T-helper 2 cell treated with Interferon-gamma antibody and Interleukin-4, amounts not matched to agents 5 μg/mL and 100 μg/mL, for 36 hours (primary cell): ENCODE measurements at regions not wholly inside any gene's neighbourhood (a gene's known extent, or its start where the extent isn't known, plus 50 kb on each side); places are given as distances from the start of the nearest gene placed in this dataset.

Experiments
- DNase-seq: peaks from one replicate; pipeline ENCODE4 v3.0.0; 2021; ENCODE audit warnings: low spot score
- H3K27ac Mint-ChIP-seq: one replicate; pipeline ENCODE4 v1.8.0; 2021; ENCODE audit warnings: mild to moderate bottlenecking, mixed read lengths
- H3K27me3 Mint-ChIP-seq: one replicate; pipeline ENCODE4 v1.8.0; 2021; ENCODE audit warnings: low read depth, mixed read lengths
- H3K36me3 Mint-ChIP-seq: one replicate; pipeline ENCODE4 v1.8.0; 2021; ENCODE audit warnings: low read depth, mixed read lengths
- H3K4me1 Mint-ChIP-seq: one replicate; pipeline ENCODE4 v1.8.0; 2021; ENCODE audit warnings: low read depth, mixed read lengths
- H3K4me3 Mint-ChIP-seq: one replicate; pipeline ENCODE4 v1.8.0; 2022; ENCODE audit warnings: mild to moderate bottlenecking, moderate library complexity, mixed read lengths
- H3K9me3 Mint-ChIP-seq: one replicate; pipeline ENCODE4 v1.8.0; 2021; ENCODE audit warnings: mixed read lengths

DNA sequence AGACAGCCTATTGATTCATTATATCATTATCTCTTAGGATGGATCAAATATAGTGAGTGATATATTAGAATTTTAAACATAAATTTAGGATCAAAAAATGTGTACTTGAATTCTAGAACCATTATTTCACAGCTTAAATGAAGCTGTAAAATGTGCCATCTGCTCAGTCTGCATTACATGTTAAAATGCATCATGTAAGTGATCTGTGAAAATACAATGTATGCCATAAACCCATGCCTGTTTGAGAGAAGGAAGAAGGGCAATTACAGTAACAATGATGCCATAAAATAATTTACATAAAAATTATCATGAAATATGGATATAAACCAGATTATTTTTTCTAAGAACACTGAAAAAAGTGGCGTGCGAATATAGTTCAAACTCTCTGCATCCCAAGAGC lies 1066.0 kb upstream of the ADGRL4 start:
- no peaks in the 10 kb centered on the region for H3K27me3 Mint-ChIP-seq
- H3K4me1 Mint-ChIP-seq = no peaks in the 10 kb centered on the region
- peaks cover 18% of the 10 kb centered on the region for H3K9me3 Mint-ChIP-seq
- DNase-seq = no peak
- no peak overlapping the region for H3K4me3 Mint-ChIP-seq
- H3K27ac Mint-ChIP-seq = no peak overlapping the region
- no peaks in the 10 kb centered on the region for H3K36me3 Mint-ChIP-seq

DNA sequence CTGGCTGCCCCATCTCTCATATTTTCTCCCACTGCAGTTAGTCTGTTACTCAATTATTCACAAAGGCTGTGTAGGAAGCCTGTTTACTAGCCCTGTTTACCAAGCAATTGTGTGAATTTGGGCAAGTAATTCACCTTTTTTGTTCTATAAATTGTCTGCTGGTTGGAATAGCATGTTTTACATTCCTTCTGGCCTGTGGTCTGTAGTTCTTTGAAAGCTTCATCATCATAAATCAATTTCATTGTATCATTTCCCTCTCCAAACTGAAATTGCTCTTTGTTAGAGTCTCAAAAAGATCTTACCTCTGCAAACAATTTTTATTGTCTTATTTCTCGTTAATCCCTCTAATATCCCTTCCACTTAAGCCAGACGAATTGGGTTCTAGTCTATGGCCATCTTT lies 1059.5 kb upstream of the ADGRL4 start:
- Mint-ChIP-seq H3K9me3 (peaks cover 6% of the 10 kb centered on the region), H3K4me1 (no peaks in the 10 kb centered on the region), H3K27ac (no peak overlapping the region), H3K36me3 (no peaks in the 10 kb centered on the region), H3K27me3 (no peaks in the 10 kb centered on the region), H3K4me3 (no peak overlapping the region)
- DNase-seq = no peak

DNA sequence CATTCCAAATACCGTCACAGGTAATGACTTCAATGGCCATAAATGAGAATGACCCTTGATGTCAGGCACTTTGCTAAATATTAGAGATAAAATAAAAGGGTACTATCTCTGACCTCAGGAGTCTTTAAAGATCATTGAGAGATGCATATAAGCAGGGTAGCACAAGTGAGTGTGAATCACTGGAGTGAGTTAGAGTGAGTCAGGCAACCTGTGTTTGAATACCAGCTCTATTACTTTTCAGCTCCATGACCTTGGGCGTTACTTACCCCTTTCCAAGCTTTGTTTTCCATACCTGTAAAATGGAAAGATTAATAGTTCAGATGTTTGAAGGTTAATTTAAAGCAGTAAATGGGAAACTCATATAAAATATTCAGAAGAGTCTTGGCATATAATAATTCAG lies 1058.0 kb upstream of the ADGRL4 start:
- H3K27me3 Mint-ChIP-seq = no peaks in the 10 kb centered on the region
- no peaks in the 10 kb centered on the region for H3K36me3 Mint-ChIP-seq
- no peak overlapping the region for H3K4me3 Mint-ChIP-seq
- H3K27ac Mint-ChIP-seq = no peak overlapping the region
- peaks cover 10% of the 10 kb centered on the region for H3K9me3 Mint-ChIP-seq
- H3K4me1 Mint-ChIP-seq = no peaks in the 10 kb centered on the region
- DNase-seq = no peak

DNA sequence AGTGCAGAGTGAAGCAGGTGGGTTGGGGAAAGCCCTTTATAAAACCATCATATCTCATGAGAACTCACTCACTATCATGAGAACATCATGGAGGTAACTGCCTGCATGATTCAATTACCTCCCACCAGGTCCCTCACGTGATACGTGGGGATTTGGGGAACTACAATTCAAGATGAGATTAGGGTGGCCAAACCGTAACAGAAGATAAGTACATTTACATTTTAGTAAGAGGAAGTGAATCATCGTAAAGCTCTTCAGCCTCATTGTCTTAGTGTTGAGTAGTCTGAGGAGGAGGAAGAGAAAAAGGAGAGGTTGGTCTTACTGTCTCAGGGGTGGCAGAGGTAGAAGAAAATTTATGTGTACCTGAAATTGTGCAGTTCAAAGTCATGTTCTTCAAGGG lies 1053.4 kb upstream of the ADGRL4 start:
- H3K27ac Mint-ChIP-seq = no peak overlapping the region
- no peak overlapping the region for H3K4me3 Mint-ChIP-seq
- no peaks in the 10 kb centered on the region for H3K36me3 Mint-ChIP-seq
- peaks cover 6% of the 10 kb centered on the region for H3K9me3 Mint-ChIP-seq
- H3K4me1 Mint-ChIP-seq = no peaks in the 10 kb centered on the region
- no peak for DNase-seq
- no peaks in the 10 kb centered on the region for H3K27me3 Mint-ChIP-seq

DNA sequence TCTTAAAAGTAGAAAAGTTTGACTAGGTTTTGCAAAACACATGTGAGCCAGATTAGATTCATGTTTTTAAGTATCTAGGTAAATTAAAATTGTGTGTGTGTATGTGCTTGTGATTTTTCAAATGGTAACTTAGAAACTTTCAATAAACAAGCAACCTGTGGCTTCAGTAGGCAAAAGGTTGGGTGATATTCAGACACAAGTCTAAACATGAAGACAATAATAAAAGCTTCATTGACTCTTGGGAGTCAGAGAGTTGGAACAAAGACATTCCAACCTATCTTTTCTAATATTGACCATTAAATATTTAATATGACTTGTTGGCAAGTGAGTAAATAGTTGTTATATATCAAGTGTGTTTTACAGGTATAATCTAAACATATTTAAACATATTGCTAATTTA lies 1049.6 kb upstream of the ADGRL4 start:
- Mint-ChIP-seq H3K9me3 (peaks cover 23% of the 10 kb centered on the region), H3K27me3 (no peaks in the 10 kb centered on the region), H3K27ac (no peak overlapping the region), H3K4me3 (no peak overlapping the region), H3K36me3 (no peaks in the 10 kb centered on the region), H3K4me1 (no peaks in the 10 kb centered on the region)
- no peak for DNase-seq

DNA sequence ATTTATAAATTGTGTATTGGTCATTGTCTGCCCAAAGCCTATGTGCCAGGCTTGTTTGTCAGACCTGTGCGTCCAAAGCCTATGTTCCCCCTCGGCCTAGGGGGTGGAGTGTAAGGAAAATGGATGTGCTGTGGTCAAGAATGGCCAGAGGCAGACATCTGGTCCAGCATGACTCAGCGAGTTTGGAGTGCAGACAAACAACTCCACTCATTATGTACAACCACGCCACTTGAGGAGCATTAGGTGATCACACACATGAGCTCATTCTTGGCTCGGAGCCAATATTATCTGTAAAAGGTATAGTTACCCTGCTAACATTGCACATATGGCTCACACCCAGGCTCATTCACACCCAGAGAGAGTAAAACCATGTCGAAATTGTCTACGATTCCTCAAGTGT lies 1047.6 kb upstream of the ADGRL4 start:
- H3K4me3 Mint-ChIP-seq = no peak overlapping the region
- H3K27me3 Mint-ChIP-seq = no peaks in the 10 kb centered on the region
- no peaks in the 10 kb centered on the region for H3K36me3 Mint-ChIP-seq
- no peaks in the 10 kb centered on the region for H3K4me1 Mint-ChIP-seq
- no peak for DNase-seq
- peaks cover 22% of the 10 kb centered on the region for H3K9me3 Mint-ChIP-seq
- H3K27ac Mint-ChIP-seq = no peak overlapping the region

DNA sequence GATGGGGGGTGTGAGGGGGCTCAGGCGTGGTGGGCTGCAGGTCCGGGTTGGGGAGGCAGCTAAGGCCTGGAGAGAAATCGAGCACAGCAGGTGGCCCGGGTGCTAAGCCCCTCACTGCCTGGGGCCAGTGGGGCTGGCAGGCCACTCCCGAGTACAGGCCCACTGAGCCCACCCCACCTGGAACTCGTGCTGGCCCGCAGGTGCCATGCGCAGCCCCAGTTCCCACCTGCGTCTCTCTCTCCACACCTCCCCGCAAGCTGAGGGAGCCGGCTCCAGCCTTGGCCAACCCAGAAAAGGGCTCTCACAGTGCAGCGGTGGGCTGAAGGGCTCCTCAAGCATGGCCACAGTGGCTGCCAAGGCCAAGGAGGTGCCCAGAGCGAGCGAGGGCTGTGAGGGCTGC lies 1047.1 kb upstream of the ADGRL4 start:
- no peaks in the 10 kb centered on the region for H3K27me3 Mint-ChIP-seq
- DNase-seq = no peak
- H3K9me3 Mint-ChIP-seq = peaks cover 22% of the 10 kb centered on the region
- H3K4me1 Mint-ChIP-seq = no peaks in the 10 kb centered on the region
- no peak overlapping the region for H3K4me3 Mint-ChIP-seq
- H3K27ac Mint-ChIP-seq = no peak overlapping the region
- H3K36me3 Mint-ChIP-seq = no peaks in the 10 kb centered on the region

DNA sequence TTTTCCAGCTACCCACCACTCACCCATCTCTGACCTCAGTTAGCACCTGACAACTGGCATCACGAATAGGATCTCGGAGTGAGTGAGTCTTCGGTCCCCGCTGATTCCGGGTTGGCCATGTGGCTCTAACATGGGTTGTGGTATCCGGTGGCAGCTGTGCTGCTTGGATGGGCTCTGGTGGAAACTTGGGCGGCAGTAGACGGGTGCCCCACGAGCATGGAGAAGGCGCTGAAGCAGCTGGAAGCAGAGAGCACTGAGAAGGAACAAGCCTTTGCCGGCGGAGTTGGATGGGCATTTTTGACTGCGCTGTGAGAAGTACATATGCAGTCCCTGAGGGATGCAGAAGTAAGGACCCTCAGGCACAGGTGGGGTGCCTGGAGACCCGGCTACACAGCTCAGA lies 1044.0 kb upstream of the ADGRL4 start:
- H3K9me3 Mint-ChIP-seq = peaks cover 35% of the 10 kb centered on the region
- DNase-seq = no peak
- H3K36me3 Mint-ChIP-seq = no peaks in the 10 kb centered on the region
- no peak overlapping the region for H3K27ac Mint-ChIP-seq
- no peaks in the 10 kb centered on the region for H3K27me3 Mint-ChIP-seq
- no peaks in the 10 kb centered on the region for H3K4me1 Mint-ChIP-seq
- H3K4me3 Mint-ChIP-seq = no peak overlapping the region

DNA sequence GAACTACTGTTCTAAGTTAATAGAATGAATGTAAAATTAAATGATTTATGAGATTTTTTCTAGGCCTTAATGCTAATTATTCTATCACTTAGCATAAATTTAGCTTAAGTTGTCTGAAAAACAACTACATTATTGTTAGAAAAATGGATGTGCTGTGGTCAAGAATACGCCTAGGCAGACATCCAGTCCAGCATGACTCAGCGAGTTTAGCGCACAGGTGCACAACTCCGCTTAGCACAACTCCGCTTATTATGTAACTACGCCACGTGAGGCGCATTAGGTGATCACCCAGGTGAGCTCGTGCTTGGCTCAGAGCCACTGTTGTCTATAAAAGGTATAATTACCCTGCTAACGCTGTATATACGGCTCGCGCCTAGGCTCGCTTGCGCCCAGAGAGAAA lies 1043.6 kb upstream of the ADGRL4 start:
- no peaks in the 10 kb centered on the region for H3K27me3 Mint-ChIP-seq
- H3K36me3 Mint-ChIP-seq = no peaks in the 10 kb centered on the region
- no peak overlapping the region for H3K27ac Mint-ChIP-seq
- peaks cover 35% of the 10 kb centered on the region for H3K9me3 Mint-ChIP-seq
- H3K4me3 Mint-ChIP-seq = no peak overlapping the region
- no peaks in the 10 kb centered on the region for H3K4me1 Mint-ChIP-seq
- no peak for DNase-seq

DNA sequence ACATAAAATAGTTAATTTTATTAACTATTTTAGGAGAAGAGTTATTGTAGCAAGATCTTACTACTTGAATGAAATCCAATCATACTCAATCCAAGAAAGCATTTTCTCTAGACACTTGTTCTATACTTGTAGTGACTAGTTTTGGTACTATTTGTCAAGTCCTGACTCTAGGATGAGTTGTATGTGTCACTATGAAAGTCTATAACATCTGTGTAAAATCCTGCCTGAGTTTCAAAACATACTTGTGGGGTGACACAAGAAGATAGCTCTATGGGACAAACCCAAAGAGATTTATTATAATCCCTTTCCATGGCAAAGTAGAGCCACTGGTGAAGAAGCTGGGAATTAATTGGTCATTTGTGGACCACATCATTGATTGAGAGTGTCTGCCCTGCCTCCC lies 1042.2 kb upstream of the ADGRL4 start:
- no peaks in the 10 kb centered on the region for H3K36me3 Mint-ChIP-seq
- H3K4me1 Mint-ChIP-seq = no peaks in the 10 kb centered on the region
- no peak for DNase-seq
- H3K27me3 Mint-ChIP-seq = no peaks in the 10 kb centered on the region
- H3K4me3 Mint-ChIP-seq = no peak overlapping the region
- no peak overlapping the region for H3K27ac Mint-ChIP-seq
- H3K9me3 Mint-ChIP-seq = peaks cover 35% of the 10 kb centered on the region

DNA sequence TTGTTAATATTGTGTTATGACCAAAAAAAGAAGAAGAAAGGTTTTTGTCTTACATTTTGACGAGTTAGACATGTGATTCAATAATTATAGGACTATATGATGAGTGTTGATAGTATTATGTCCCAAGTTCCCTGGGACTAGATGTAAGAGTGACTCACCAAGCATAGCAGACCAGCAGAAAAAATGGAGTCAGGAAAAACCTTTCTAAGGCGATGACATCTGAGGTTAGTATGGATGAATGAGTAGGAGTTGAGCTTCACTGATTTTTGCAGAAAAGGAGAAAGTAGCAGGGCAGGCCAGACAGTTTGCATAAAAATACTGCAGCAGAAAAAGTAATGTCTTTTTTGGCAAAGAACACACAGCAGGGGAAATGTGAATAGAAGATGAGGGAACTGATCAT lies 1041.3 kb upstream of the ADGRL4 start:
- peaks cover 34% of the 10 kb centered on the region for H3K9me3 Mint-ChIP-seq

DNA sequence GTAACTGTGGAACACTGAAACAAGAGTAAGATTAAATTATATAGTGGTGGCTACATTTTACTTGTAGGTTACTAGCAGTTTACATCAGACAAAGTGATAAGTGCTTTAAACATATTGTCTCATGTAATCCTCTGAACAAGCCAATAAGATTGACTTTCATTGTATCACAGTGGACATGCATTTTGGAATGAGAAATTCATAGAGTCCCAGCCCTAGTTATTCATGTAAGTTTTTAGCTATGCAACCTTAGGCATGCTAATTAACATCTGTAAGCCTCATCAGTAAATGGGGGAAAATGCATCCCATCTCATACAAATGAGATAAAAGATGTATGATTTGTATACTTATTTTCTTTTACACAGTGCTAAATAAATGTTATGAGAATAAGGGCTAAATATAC lies 1038.1 kb upstream of the ADGRL4 start:
- no peak overlapping the region for H3K4me3 Mint-ChIP-seq
- DNase-seq = no peak
- H3K36me3 Mint-ChIP-seq = no peaks in the 10 kb centered on the region
- H3K4me1 Mint-ChIP-seq = no peaks in the 10 kb centered on the region
- no peaks in the 10 kb centered on the region for H3K27me3 Mint-ChIP-seq
- no peak overlapping the region for H3K27ac Mint-ChIP-seq
- peaks cover 26% of the 10 kb centered on the region for H3K9me3 Mint-ChIP-seq

More for the DNA sequence above, 1041.3 kb upstream of the ADGRL4 start:
- DNase-seq = no peak
- Mint-ChIP-seq H3K27me3 (no peaks in the 10 kb centered on the region), H3K4me1 (no peaks in the 10 kb centered on the region), H3K4me3 (no peak overlapping the region), H3K27ac (no peak overlapping the region), H3K36me3 (no peaks in the 10 kb centered on the region)

DNA sequence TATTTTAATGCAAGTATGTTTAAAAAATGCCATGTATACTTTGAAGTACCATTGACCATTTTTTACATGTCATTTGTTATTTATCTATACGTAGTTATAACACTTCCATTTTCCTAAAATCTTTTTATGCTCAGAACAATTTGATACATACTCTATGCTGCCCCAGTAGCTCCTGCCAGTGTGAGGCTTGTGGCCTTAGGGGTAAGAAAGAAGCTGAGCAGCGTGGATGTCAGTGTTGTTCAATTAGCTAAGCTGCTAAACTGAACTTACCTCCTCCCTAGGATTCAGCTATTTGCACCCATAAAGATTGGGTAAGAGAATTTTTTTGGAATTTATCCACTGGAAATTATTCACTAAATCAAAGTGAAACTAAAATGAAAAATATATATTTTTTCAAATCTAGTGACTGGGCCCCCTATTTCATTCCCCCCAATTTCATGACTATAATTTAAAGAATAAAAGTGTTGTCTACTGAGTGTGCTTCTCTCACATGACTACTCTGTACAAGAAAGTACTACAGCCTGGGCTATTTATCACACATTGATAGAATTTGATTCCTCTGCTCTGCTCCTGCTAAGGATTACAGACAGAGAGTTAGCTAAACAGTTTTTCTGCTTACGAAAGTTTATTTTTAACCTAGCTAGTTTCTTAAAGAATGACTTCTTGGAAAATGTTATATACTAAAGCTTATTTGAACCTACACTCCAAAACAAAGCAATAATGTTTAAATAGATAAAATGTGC lies 1030.3 kb upstream of the ADGRL4 start:
- no peak for DNase-seq
- Mint-ChIP-seq H3K27me3 (no peaks in the 10 kb centered on the region), H3K9me3 (peaks cover 17% of the 10 kb centered on the region), H3K27ac (no peak overlapping the region), H3K4me1 (no peaks in the 10 kb centered on the region), H3K36me3 (no peaks in the 10 kb centered on the region), H3K4me3 (no peak overlapping the region)

DNA sequence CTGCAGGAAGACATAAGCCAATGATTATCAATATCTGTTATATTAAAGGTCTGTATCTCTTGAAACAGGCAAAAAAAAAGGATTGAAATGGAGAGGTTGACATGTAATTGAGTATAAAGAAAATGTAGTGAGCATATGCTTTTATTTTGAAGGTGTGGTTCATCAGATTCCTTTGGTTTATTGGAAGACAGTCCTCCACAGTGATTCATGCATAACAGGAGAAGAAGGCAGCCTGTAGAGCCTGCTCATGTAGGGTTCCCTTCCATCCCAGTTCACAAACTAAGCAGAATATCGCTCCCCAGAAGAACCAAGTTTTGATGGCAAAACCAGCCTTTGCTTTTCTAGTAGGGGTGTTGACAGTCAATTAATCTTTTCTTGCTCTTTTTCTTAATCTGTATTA lies 1016.8 kb upstream of the ADGRL4 start:
- no peaks in the 10 kb centered on the region for H3K27me3 Mint-ChIP-seq
- H3K36me3 Mint-ChIP-seq = no peaks in the 10 kb centered on the region
- DNase-seq = no peak

DNA sequence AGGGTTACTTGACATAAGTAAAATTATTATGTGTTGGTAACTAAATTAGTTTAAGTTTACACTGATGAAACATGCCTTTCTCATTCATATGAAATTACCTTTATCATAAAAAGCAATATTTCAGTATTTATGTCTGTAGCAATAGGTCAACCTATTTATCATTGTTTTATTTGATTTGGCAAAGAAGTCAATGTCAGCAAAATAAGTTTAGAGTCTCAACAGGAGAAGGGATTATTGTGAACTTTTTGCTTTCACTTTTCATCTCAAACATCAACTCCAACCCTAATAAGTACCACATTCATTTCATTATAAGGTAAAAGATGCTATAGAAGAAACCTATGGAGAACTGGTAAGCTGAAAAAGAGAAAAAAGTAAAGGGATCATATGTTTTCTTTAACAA lies 1015.4 kb upstream of the ADGRL4 start:
- Mint-ChIP-seq H3K27me3 (no peaks in the 10 kb centered on the region), H3K9me3 (peaks cover 9% of the 10 kb centered on the region), H3K4me1 (no peaks in the 10 kb centered on the region), H3K4me3 (no peak overlapping the region), H3K36me3 (no peaks in the 10 kb centered on the region), H3K27ac (no peak overlapping the region)
- no peak for DNase-seq

More for the DNA sequence above, 1016.8 kb upstream of the ADGRL4 start:
- Mint-ChIP-seq H3K9me3 (peaks cover 12% of the 10 kb centered on the region), H3K4me1 (no peaks in the 10 kb centered on the region), H3K4me3 (no peak overlapping the region), H3K27ac (no peak overlapping the region)
